Thoracic aorta (tissue), 2 donors: ENCODE measurements at regions not wholly inside any gene's neighbourhood (a gene's known extent, or its start where the extent isn't known, plus 50 kb on each side); places are given as distances from the start of the nearest gene placed in this dataset.

ENCODE experiments used
- ATAC-seq: fragments of 150-250 bp; one replicate; pipeline ENCODE4 v1.8.0; 2017; ENCODE audit warnings: low read depth; ENCODE audit not compliant: insufficient number of reproducible peaks, low FRiP score
- DNase-seq: peaks from one replicate; pipeline ENCODE4 v3.0.0-alpha.2; 2020; ENCODE audit warnings: low spot score
- H3K27ac ChIP-seq, 2 donors: fragments of 200-600 bp; sonication (generic); 1 replicate in 1 of 2; 2 replicates in 1 of 2; pipeline ENCODE4 v1.5.1; 2016; ENCODE audit warnings: mild to moderate bottlenecking in 2 of 2, moderate library complexity in 2 of 2
- H3K27me3 ChIP-seq: fragments of 200-600 bp; sonication (generic); replicated peaks from 2 replicates; pipeline ENCODE4 v1.6.0; 2016; ENCODE audit warnings: mild to moderate bottlenecking; ENCODE audit not compliant: insufficient read depth
- H3K36me3 ChIP-seq: fragments of 200-600 bp; sonication (generic); one replicate; pipeline ENCODE4 v1.5.1; 2016
- H3K4me1 ChIP-seq, 2 donors: fragments of 200-600 bp; sonication (generic); 1 replicate in 1 of 2; 2 replicates in 1 of 2; pipeline versions ENCODE4 v1.5.1 to v1.6.0; 2016; ENCODE audit warnings: low read depth in 2 of 2, mild to moderate bottlenecking in 1 of 2; ENCODE audit not compliant: control insufficient read depth in 1 of 2
- H3K4me3 ChIP-seq: fragments of 200-600 bp; sonication (generic); 2 replicates; pipeline ENCODE4 v1.5.1; 2016; ENCODE audit warnings: mild to moderate bottlenecking
- H3K9me3 ChIP-seq: fragments of 200-600 bp; sonication (generic); 2 replicates; pipeline ENCODE4 v1.5.1; 2016
- TF ChIP-seq, protein P1 (sequence below): fragments of 200-600 bp; sonication (generic); IDR thresholded peaks from one replicate; pipeline ENCODE4 v1.5.1; 2019; ENCODE audit warnings: antibody characterized with exemption

- no peaks in the 10 kb centered on the region for H3K36me3 ChIP-seq
- H3K4me3 ChIP-seq = no peak overlapping the region
- ATAC-seq = no peak
- no peaks in the 10 kb centered on the region for H3K27me3 ChIP-seq
- no peaks in the 10 kb centered on the region for H3K9me3 ChIP-seq
- TF ChIP-seq, protein P1, sequence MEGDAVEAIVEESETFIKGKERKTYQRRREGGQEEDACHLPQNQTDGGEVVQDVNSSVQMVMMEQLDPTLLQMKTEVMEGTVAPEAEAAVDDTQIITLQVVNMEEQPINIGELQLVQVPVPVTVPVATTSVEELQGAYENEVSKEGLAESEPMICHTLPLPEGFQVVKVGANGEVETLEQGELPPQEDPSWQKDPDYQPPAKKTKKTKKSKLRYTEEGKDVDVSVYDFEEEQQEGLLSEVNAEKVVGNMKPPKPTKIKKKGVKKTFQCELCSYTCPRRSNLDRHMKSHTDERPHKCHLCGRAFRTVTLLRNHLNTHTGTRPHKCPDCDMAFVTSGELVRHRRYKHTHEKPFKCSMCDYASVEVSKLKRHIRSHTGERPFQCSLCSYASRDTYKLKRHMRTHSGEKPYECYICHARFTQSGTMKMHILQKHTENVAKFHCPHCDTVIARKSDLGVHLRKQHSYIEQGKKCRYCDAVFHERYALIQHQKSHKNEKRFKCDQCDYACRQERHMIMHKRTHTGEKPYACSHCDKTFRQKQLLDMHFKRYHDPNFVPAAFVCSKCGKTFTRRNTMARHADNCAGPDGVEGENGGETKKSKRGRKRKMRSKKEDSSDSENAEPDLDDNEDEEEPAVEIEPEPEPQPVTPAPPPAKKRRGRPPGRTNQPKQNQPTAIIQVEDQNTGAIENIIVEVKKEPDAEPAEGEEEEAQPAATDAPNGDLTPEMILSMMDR = no peak
- no peak overlapping the region for H3K27ac ChIP-seq
- no peak for DNase-seq
- H3K4me1 ChIP-seq = no peaks in the 10 kb centered on the region
Observed at GRCh38 chr10:61078542-61079275, 134.7 kb upstream of the RHOBTB1 start.

DNA sequence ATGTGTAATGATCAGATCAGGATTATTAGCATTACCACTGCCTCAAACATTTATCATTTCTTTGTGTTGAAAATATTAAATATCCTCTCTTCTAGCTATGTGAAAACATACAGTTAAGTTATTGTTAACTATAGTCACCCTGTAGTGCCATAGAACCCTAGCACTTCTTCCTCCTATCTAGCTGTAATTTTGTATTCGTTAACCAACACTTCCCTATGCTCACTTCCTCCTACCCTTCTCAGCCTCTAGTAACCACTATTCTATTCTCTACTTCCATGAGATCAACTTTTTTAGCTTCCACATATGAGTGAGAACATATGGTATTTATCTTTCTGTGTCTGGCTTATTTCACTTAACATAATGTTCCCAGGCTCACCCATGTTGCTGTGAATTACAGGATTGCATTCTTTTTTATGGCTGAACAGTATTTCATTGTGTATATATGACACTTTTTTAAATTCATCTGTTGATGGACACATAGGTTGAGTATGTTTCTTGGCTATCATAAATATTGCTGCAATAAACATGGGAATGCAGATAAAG lies 132.7 kb upstream of the RHOBTB1 start:
- H3K9me3 ChIP-seq = no peaks in the 10 kb centered on the region
- no peaks in the 10 kb centered on the region for H3K4me1 ChIP-seq
- no peaks in the 10 kb centered on the region for H3K27me3 ChIP-seq
- TF ChIP-seq, protein P1 = no peak
- ATAC-seq (no peak), DNase-seq (no peak)
- H3K27ac ChIP-seq = no peak overlapping the region
- no peaks in the 10 kb centered on the region for H3K36me3 ChIP-seq
- H3K4me3 ChIP-seq = no peak overlapping the region

DNA sequence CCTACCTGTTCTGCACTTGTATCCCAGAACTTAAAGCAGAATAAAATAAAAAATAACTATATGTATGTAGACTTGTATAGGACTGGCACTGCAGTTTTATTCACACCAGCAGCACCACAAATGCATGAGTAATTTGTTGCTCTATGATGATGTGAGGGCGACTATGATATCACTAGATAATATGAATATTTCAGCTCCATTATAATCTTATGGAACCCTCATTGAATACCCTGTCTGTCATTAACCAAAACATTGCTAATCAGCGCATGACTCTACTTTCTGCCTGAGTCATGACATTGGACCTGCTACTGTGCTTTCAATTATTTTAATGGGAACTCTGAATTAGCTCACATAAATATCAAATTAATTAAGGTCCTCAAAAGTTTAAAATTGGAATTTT lies 129.4 kb upstream of the RHOBTB1 start:
- H3K27ac ChIP-seq = no peak overlapping the region
- no peaks in the 10 kb centered on the region for H3K36me3 ChIP-seq
- H3K4me3 ChIP-seq = no peak overlapping the region
- DNase-seq (no peak), ATAC-seq (no peak)
- H3K4me1 ChIP-seq = no peaks in the 10 kb centered on the region
- H3K9me3 ChIP-seq = no peaks in the 10 kb centered on the region
- no peaks in the 10 kb centered on the region for H3K27me3 ChIP-seq
- TF ChIP-seq, protein P1 = no peak

DNA sequence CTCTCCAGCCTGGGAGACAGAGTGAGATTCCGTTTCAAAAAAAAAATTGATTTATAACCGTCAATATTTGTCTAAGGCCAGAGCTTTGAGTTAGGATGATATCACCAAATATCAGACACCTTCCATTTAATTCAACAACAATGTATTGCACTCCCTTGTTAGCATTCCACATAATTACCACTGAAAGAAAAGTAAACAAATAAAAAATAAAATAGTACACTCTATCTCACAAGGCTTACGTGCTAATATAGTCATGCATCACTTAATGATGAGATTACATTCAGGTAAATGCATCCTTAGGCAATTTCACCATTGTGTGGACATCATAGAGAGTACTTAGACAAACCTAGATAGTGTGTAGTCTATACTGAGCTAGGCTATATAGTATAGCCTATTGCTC lies 127.6 kb upstream of the RHOBTB1 start:
- Histone ChIP-seq H3K9me3 (no peaks in the 10 kb centered on the region), H3K27me3 (no peaks in the 10 kb centered on the region), H3K36me3 (no peaks in the 10 kb centered on the region), H3K4me3 (no peak overlapping the region), H3K4me1 (no peaks in the 10 kb centered on the region), H3K27ac (no peak overlapping the region)
- ATAC-seq (no peak), DNase-seq (no peak)
- TF ChIP-seq, protein P1 = no peak

GRCh38 chr10:61068471-61068870 lies 124.5 kb upstream of the RHOBTB1 start:
- no peak overlapping the region for H3K4me3 ChIP-seq
- no peaks in the 10 kb centered on the region for H3K36me3 ChIP-seq
- DNase-seq = no peak
- H3K27me3 ChIP-seq = no peaks in the 10 kb centered on the region
- H3K4me1 ChIP-seq = no peaks in the 10 kb centered on the region
- TF ChIP-seq, protein P1 = no peak
- ATAC-seq = no peak
- H3K27ac ChIP-seq = no peak overlapping the region
- no peaks in the 10 kb centered on the region for H3K9me3 ChIP-seq
